Fibroblast of lung (primary cell): ENCODE measurements at regions not wholly inside any gene's neighbourhood (a gene's known extent, or its start where the extent isn't known, plus 50 kb on each side); places are given as distances from the start of the nearest gene placed in this dataset.

Source experiments
- EZH2 ChIP-seq: IDR thresholded peaks from 2 replicates; pipeline ENCODE4 v1.5.1; 2012; ENCODE audit warnings: low read length, control low read depth, mild to moderate bottlenecking; ENCODE audit errors: missing control alignments
- TF ChIP-seq, protein P1 (sequence below), 2 donors: IDR thresholded peaks in 1 of 2; conservative IDR thresholded peaks in 1 of 2; 1 replicate in 1 of 2; 2 replicates in 1 of 2; pipeline ENCODE4 v1.5.1; 2011 to 2012; ENCODE audit warnings: low read length in 2 of 2, control low read depth in 1 of 2, inconsistent platforms in 1 of 2, low read depth in 1 of 2, mild to moderate bottlenecking in 1 of 2

DNA sequence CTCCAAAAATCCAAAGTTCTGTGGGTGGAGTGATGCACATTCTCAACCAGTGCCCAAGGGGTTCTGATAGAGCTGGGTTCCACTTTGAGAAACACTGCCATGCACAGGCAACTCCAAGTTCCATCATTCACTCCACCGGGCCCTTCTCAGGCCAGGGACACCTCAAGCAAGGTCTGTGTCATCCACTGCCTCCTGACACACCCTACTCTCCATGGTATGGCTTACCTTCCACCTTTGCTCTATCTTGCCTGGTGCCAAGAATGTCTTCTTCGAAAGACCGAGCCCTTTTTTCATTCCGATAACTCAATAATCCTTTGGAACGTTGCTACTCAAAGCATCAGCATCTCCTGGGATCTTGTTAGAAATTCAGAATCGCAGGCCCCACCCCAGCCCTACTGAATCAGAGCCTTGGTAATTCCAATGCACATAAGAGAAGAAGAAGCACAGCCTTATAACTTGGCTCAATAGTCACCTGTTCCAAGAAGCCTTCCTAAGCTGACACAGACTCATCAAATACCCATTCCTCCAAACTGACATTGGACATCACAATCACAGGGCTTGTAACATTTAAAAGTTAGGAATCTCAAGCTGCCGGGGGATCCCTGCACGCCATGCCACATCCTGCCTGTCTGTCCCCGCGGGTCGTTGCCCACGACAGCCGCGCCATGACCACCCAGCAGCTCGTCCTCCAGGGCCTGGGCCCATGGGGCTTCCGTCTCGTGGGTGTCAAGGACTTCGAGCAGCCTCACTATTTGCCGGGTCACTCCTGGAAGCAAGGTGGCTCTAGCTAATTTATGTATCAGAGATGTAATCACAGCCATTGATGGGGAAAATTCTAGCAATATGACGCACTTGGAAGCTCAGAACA lies 66.4 kb downstream of the VCPKMT start:
- TF ChIP-seq, protein P1, sequence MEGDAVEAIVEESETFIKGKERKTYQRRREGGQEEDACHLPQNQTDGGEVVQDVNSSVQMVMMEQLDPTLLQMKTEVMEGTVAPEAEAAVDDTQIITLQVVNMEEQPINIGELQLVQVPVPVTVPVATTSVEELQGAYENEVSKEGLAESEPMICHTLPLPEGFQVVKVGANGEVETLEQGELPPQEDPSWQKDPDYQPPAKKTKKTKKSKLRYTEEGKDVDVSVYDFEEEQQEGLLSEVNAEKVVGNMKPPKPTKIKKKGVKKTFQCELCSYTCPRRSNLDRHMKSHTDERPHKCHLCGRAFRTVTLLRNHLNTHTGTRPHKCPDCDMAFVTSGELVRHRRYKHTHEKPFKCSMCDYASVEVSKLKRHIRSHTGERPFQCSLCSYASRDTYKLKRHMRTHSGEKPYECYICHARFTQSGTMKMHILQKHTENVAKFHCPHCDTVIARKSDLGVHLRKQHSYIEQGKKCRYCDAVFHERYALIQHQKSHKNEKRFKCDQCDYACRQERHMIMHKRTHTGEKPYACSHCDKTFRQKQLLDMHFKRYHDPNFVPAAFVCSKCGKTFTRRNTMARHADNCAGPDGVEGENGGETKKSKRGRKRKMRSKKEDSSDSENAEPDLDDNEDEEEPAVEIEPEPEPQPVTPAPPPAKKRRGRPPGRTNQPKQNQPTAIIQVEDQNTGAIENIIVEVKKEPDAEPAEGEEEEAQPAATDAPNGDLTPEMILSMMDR (conservative IDR thresholded peaks at IDR 0.05 in 1 of 2, IDR thresholded peaks at IDR 0.05 in 1 of 2; ENCODE audit: low read depth in 1 of 2, low read length in 2 of 2): no peak
- no peak for TF ChIP-seq EZH2
